ENCODE measurements at regions not wholly inside any gene's neighbourhood (a gene's known extent, or its start where the extent isn't known, plus 50 kb on each side); places are given as distances from the start of the nearest gene placed in this dataset.

- TF ChIP-seq POLR2A (IDR thresholded peaks at IDR 0.05; ENCODE audit: low read depth) (no peak), CTCF (IDR thresholded peaks at IDR 0.05) (no peak), POLR2AphosphoS5 (IDR thresholded peaks at IDR 0.05) (no peak)
Observed at GRCh38 chr2:38213619-38214167, 137.7 kb upstream of the CYP1B1 start.
